WTC11 (cell line): ENCODE measurements at regions not wholly inside any gene's neighbourhood (a gene's known extent, or its start where the extent isn't known, plus 50 kb on each side); places are given as distances from the start of the nearest gene placed in this dataset.
A peak's percentile ranks its signal among the peaks of the same experiment; 100 is the strongest.

ENCODE experiments used
- ATAC-seq: fragments of 200-7000 bp; cut with Tn5 transposase; 2 replicates; pipeline ENCODE4 v1.10.0; 2021; ENCODE audit warnings: mild to moderate bottlenecking, moderate library complexity
- CTCF ChIA-PET: fragments of 300-600 bp; sonication (Branson Sonifier 250); formaldehyde crosslinking; loops from one replicate; lab custom pipeline; 2021; ENCODE audit warnings: antibody characterized with exemption; lab: Charles Lee
- POLR2A ChIA-PET: fragments of 350-600 bp; sonication (Branson Sonifier 250); formaldehyde crosslinking; loops from one replicate; lab custom pipeline; 2021; ENCODE audit warnings: antibody characterized with exemption; lab: Charles Lee
- DNase-seq: peaks from one replicate; pipeline ENCODE4 v3.0.0; 2021; ENCODE audit warnings: low spot score
- H3K27ac Mint-ChIP-seq: 2 replicates; pipeline ENCODE4 v1.8.0; 2021; ENCODE audit warnings: mixed read lengths
- H3K27me3 Mint-ChIP-seq: 2 replicates; pipeline ENCODE4 v1.8.0; 2021; ENCODE audit warnings: low read depth, mild to moderate bottlenecking, moderate library complexity, mixed read lengths
- H3K36me3 Mint-ChIP-seq: 2 replicates; pipeline ENCODE4 v1.8.0; 2021; ENCODE audit warnings: mixed read lengths
- H3K4me1 Mint-ChIP-seq: 2 replicates; pipeline ENCODE4 v1.8.0; 2022; ENCODE audit warnings: mixed read lengths
- H3K4me3 Mint-ChIP-seq: 2 replicates; pipeline ENCODE4 v1.8.0; 2021; ENCODE audit warnings: mild to moderate bottlenecking, moderate library complexity, mixed read lengths
- H3K9me3 Mint-ChIP-seq: 2 replicates; pipeline ENCODE4 v1.8.0; 2021; ENCODE audit warnings: mixed read lengths
- ATF2 ChIP-seq: sonication (generic); formaldehyde crosslinking; IDR thresholded peaks from 2 replicates; pipeline ENCODE4 v1.8.1; 2022; ENCODE audit warnings: low read depth, missing genetic modification reagents, borderline replicate concordance
- ETV6 ChIP-seq: sonication (generic); formaldehyde crosslinking; IDR thresholded peaks from 2 replicates; pipeline ENCODE4 v1.8.1; 2022; ENCODE audit warnings: mild to moderate bottlenecking, missing genetic modification reagents
- FOXP4 ChIP-seq: sonication (generic); formaldehyde crosslinking; IDR thresholded peaks from 2 replicates; pipeline ENCODE4 v1.8.0; 2022; ENCODE audit warnings: mild to moderate bottlenecking, missing genetic modification reagents
- GABPB1 ChIP-seq: sonication (generic); formaldehyde crosslinking; IDR thresholded peaks from 2 replicates; pipeline ENCODE4 v1.8.1; 2023; ENCODE audit warnings: mild to moderate bottlenecking, missing genetic modification reagents
- HMGA2 ChIP-seq: fragments of 250-450 bp; sonication (Bioruptor Pico); IDR thresholded peaks from 2 replicates; pipeline ENCODE4 v1.4.0; 2021; ENCODE audit warnings: mild to moderate bottlenecking, moderate library complexity
- MXD4 ChIP-seq: fragments of 250-450 bp; sonication (Bioruptor Pico); IDR thresholded peaks from 2 replicates; pipeline ENCODE4 v1.8.0; 2021; ENCODE audit warnings: mild to moderate bottlenecking, moderate library complexity, borderline replicate concordance
- NFE2L1 ChIP-seq: sonication (generic); formaldehyde crosslinking; IDR thresholded peaks from 2 replicates; pipeline ENCODE4 v1.8.1; 2023; ENCODE audit warnings: missing genetic modification reagents
- NR1H2 ChIP-seq: sonication (generic); formaldehyde crosslinking; IDR thresholded peaks from 2 replicates; pipeline ENCODE4 v1.9.0; 2021; ENCODE audit warnings: mild to moderate bottlenecking, moderate library complexity, missing genetic modification reagents
- NR2C2 ChIP-seq: sonication (generic); formaldehyde crosslinking; IDR thresholded peaks from 2 replicates; pipeline ENCODE4 v1.8.0; 2022; ENCODE audit warnings: mild to moderate bottlenecking, missing genetic modification reagents
- PREB ChIP-seq: sonication (generic); formaldehyde crosslinking; IDR thresholded peaks from 2 replicates; pipeline ENCODE4 v1.8.1; 2022; ENCODE audit warnings: mild to moderate bottlenecking, missing genetic modification reagents, moderate library complexity, borderline replicate concordance
- USF2 ChIP-seq: sonication (generic); formaldehyde crosslinking; IDR thresholded peaks from 2 replicates; pipeline ENCODE4 v1.8.1; 2023; ENCODE audit warnings: mild to moderate bottlenecking, missing genetic modification reagents, moderate library complexity
- ZBTB43 ChIP-seq: sonication (generic); formaldehyde crosslinking; IDR thresholded peaks from 2 replicates; pipeline ENCODE4 v1.8.1; 2023; ENCODE audit warnings: mild to moderate bottlenecking, missing genetic modification reagents
- ZNF138 ChIP-seq: sonication (generic); formaldehyde crosslinking; conservative IDR thresholded peaks from 2 replicates; pipeline ENCODE4 v1.8.1; 2022; ENCODE audit warnings: mild to moderate bottlenecking, moderate library complexity, missing genetic modification reagents
- ZNF263 ChIP-seq: sonication (generic); formaldehyde crosslinking; IDR thresholded peaks from 2 replicates; pipeline ENCODE4 v1.8.1; 2022; ENCODE audit warnings: low read depth, mild to moderate bottlenecking, moderate library complexity, missing genetic modification reagents
- ZNF317 ChIP-seq: sonication (generic); formaldehyde crosslinking; IDR thresholded peaks from 2 replicates; pipeline ENCODE4 v1.8.1; 2023; ENCODE audit warnings: low read depth, mild to moderate bottlenecking, moderate library complexity, missing genetic modification reagents, borderline replicate concordance
- ZNF396 ChIP-seq: fragments of 250-450 bp; sonication (Bioruptor Pico); IDR thresholded peaks from 2 replicates; pipeline ENCODE4 v1.8.0; 2021; ENCODE audit warnings: mild to moderate bottlenecking, moderate library complexity, borderline replicate concordance
- ZNF532 ChIP-seq: fragments of 250-450 bp; sonication (Bioruptor Pico); IDR thresholded peaks from 2 replicates; pipeline ENCODE4 v1.9.0; 2021; ENCODE audit warnings: mild to moderate bottlenecking, borderline replicate concordance

GRCh38 chr2:120480903-120481445, 135.0 kb downstream of the INHBB start:
- TF ChIP-seq ZNF138 = no peak
- peak; percentile 86; the same call in 1 of the 2 replicates for TF ChIP-seq ZBTB43
- TF ChIP-seq, all 79 proteins: peak for 1
- ChIA-PET POLR2A (no interaction called here), CTCF (no interaction called here)
- no peak overlapping the region for H3K27ac Mint-ChIP-seq
- no peaks in the 10 kb centered on the region for H3K4me1 Mint-ChIP-seq
- H3K4me3 Mint-ChIP-seq = no peak overlapping the region
- ATAC-seq (no peak), DNase-seq (no peak)
- no peaks in the 10 kb centered on the region for H3K9me3 Mint-ChIP-seq
- no peaks in the 10 kb centered on the region for H3K36me3 Mint-ChIP-seq
- H3K27me3 Mint-ChIP-seq = peaks cover 66% of the 10 kb centered on the region

GRCh38 chr2:120481446-120482194, 135.7 kb downstream of the INHBB start:
- Mint-ChIP-seq H3K9me3 (no peaks in the 10 kb centered on the region), H3K36me3 (no peaks in the 10 kb centered on the region), H3K27me3 (peaks cover 64% of the 10 kb centered on the region), H3K4me3 (no peak overlapping the region), H3K27ac (no peak overlapping the region), H3K4me1 (no peaks in the 10 kb centered on the region)
- DNase-seq (no peak), ATAC-seq (no peak)
- CTCF ChIA-PET = interaction anchor here (0.9 to 1.2 kb wide), 2 partner anchors 72 to 139 kb away, joined by 3 read pairs; no protein-coding TSS in a partner anchor
- no peak for TF ChIP-seq ZNF532
- 0 out of 2 replicates have a peak, but pooled peaks have one; percentile 32 for TF ChIP-seq GABPB1 (CRISPR knock-in tag)
- no peak for TF ChIP-seq NR1H2 (CRISPR knock-in tag)
- TF ChIP-seq, all 79 proteins: peak for 1
- POLR2A ChIA-PET = no interaction called here

- CTCF ChIA-PET = interaction anchor here (0.9 to 1.2 kb wide), 2 partner anchors 71 to 140 kb away, joined by 3 read pairs; no protein-coding TSS in a partner anchor
- Mint-ChIP-seq H3K27me3 (peaks cover 57% of the 10 kb centered on the region), H3K4me3 (no peak overlapping the region), H3K4me1 (no peaks in the 10 kb centered on the region), H3K36me3 (no peaks in the 10 kb centered on the region), H3K27ac (no peak overlapping the region), H3K9me3 (no peaks in the 10 kb centered on the region)
- POLR2A ChIA-PET = no interaction called here
- DNase-seq = no peak
- no peak for ATAC-seq
- TF ChIP-seq FOXP4 = no peak
- no peak for TF ChIP-seq ZNF396 (CRISPR knock-in tag)
- TF ChIP-seq ETV6 (CRISPR knock-in tag) = no peak
- no peak for TF ChIP-seq NFE2L1 (CRISPR knock-in tag)
- TF ChIP-seq NR2C2 (CRISPR knock-in tag) = no peak
- no peak for TF ChIP-seq ZNF317 (CRISPR knock-in tag)
- no peak for TF ChIP-seq ZNF263 (CRISPR knock-in tag)
- TF ChIP-seq ATF2 = no peak
- TF ChIP-seq USF2 = no peak
- no peak for TF ChIP-seq HMGA2 (CRISPR knock-in tag)
- TF ChIP-seq PREB (CRISPR knock-in tag) = no peak
- TF ChIP-seq MXD4 (CRISPR knock-in tag) = no peak
- no peak for TF ChIP-seq ZBTB43
Measured at GRCh38 chr2:120482334-120482733, 136.4 kb downstream of the INHBB start.
